ENCODE measurements at regions not wholly inside any gene's neighbourhood (a gene's known extent, or its start where the extent isn't known, plus 50 kb on each side); places are given as distances from the start of the nearest gene placed in this dataset.

- ChIA-PET CTCF (no interaction called here), POLR2A (ENCODE audit: unreplicated experiment) (no interaction called here)
- Histone ChIP-seq H3K4me3 (ENCODE audit: low read length) (no peak overlapping the region), H3K9me3 (ENCODE audit: low read length) (no peaks in the 10 kb centered on the region), H4K20me1 (ENCODE audit: low read length) (no peaks in the 10 kb centered on the region), H3K27ac (ENCODE audit: low read length) (no peak overlapping the region), H3K4me1 (ENCODE audit: insufficient read depth, low read length) (no peaks in the 10 kb centered on the region), H3K4me2 (ENCODE audit: low read length) (no peak overlapping the region), H3K36me3 (ENCODE audit: low read depth, low read length) (no peaks in the 10 kb centered on the region), H3K9me2 (replicated peaks; ENCODE audit: low read length) (no peaks in the 10 kb centered on the region), H3K79me2 (ENCODE audit: low read length) (no peaks in the 10 kb centered on the region), H3K27me3 (ENCODE audit: low read length) (no peaks in the 10 kb centered on the region), H3K9ac (ENCODE audit: low read length) (no peak overlapping the region), H3F3A (ENCODE audit: low read length, unreplicated experiment) (no peaks in the 10 kb centered on the region), H2AFZ (ENCODE audit: low read length) (no peak overlapping the region)
- no peak for TF ChIP-seq EZH2 (IDR thresholded peaks at IDR 0.05; ENCODE audit: low read length, unreplicated experiment)
- DNase-seq = no peak
- BruUV-seq (replicated peaks) = no TSS peak
- no peak for ATAC-seq
- intact Hi-C loops (cut with micrococcal nuclease) = no loop called here
These were observed 120.0 kb upstream of the TBL1XR1 start for GRCh38 chr3:177317247-177317646.

GRCh38 chr3:177318559-177318958 is 121.3 kb upstream of the TBL1XR1 start:
- intact Hi-C loops (cut with micrococcal nuclease) = no loop called here
- H4K20me1 ChIP-seq (ENCODE audit: low read length) = no peaks in the 10 kb centered on the region
- BruUV-seq (replicated peaks) = no TSS peak

DNA sequence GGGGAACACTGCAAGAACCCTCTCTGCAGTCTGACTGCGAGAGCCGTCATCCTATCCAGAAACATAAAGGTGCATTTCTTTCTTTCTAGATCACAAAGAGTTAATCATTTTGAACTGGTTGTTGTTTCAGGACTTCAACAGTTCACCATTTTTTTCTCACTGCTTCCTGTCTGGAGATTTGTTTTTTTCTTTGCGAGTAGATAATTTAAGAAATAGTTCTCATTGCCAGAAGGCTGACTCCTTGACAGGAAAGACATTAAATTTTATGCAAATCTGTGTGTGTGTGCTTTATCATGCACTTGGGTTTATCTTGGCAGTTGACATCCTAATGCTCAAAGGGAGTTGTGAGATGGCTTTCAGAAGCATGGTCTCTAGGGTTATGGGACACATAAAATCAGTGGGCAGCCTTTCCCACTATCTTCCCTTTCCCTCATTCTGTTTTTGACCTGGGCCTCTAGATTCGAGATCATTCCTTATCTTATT is 123.5 kb upstream of the TBL1XR1 start:
- H3K4me2 ChIP-seq (ENCODE audit: low read length) = no peak overlapping the region
- no peak overlapping the region for H3K4me3 ChIP-seq (ENCODE audit: low read length)
- no peaks in the 10 kb centered on the region for H3K9me3 ChIP-seq (ENCODE audit: low read length)
- no peak for DNase-seq
- no TSS peak for BruUV-seq (replicated peaks)
- H3K4me1 ChIP-seq (ENCODE audit: insufficient read depth, low read length) = no peaks in the 10 kb centered on the region
- peak; percentile 43 for ATAC-seq
- intact Hi-C loops (cut with micrococcal nuclease) = no loop called here
- 0 out of 2 replicates have a peak overlapping the region, but pooled peaks have one; percentile 21 for H2AFZ ChIP-seq (ENCODE audit: low read length)
- H4K20me1 ChIP-seq (ENCODE audit: low read length) = no peaks in the 10 kb centered on the region
- H3K9ac ChIP-seq (ENCODE audit: low read length) = no peak overlapping the region
- H3K36me3 ChIP-seq (ENCODE audit: low read depth, low read length) = no peaks in the 10 kb centered on the region
- H3K27me3 ChIP-seq (ENCODE audit: low read length) = no peaks in the 10 kb centered on the region
- CTCF ChIA-PET = no interaction called here
- H3K79me2 ChIP-seq (ENCODE audit: low read length) = no peaks in the 10 kb centered on the region
- POLR2A ChIA-PET (ENCODE audit: unreplicated experiment) = interaction anchor here (0.6 kb wide), 1 partner anchor 37 kb away, joined by 3 read pairs; no protein-coding TSS in a partner anchor
- H3F3A ChIP-seq (ENCODE audit: low read length, unreplicated experiment) = no peaks in the 10 kb centered on the region
- H3K27ac ChIP-seq (ENCODE audit: low read length) = no peak overlapping the region
- TF ChIP-seq EZH2 (IDR thresholded peaks at IDR 0.05; ENCODE audit: low read length, unreplicated experiment) (no peak), EZH2phosphoT487 (IDR thresholded peaks at IDR 0.05; ENCODE audit: borderline replicate concordance, low read length) (no peak)
- TF ChIP-seq, protein P1, sequence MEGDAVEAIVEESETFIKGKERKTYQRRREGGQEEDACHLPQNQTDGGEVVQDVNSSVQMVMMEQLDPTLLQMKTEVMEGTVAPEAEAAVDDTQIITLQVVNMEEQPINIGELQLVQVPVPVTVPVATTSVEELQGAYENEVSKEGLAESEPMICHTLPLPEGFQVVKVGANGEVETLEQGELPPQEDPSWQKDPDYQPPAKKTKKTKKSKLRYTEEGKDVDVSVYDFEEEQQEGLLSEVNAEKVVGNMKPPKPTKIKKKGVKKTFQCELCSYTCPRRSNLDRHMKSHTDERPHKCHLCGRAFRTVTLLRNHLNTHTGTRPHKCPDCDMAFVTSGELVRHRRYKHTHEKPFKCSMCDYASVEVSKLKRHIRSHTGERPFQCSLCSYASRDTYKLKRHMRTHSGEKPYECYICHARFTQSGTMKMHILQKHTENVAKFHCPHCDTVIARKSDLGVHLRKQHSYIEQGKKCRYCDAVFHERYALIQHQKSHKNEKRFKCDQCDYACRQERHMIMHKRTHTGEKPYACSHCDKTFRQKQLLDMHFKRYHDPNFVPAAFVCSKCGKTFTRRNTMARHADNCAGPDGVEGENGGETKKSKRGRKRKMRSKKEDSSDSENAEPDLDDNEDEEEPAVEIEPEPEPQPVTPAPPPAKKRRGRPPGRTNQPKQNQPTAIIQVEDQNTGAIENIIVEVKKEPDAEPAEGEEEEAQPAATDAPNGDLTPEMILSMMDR (conservative IDR thresholded peaks at IDR 0.05; ENCODE audit: low read depth, low read length) = no peak
- H3K9me2 ChIP-seq (replicated peaks; ENCODE audit: low read length) = no peaks in the 10 kb centered on the region

More at GRCh38 chr3:177318559-177318958, 121.3 kb upstream of the TBL1XR1 start:
- no peaks in the 10 kb centered on the region for H3K27me3 ChIP-seq (ENCODE audit: low read length)
- ATAC-seq = no peak
- H3K27ac ChIP-seq (ENCODE audit: low read length) = no peak overlapping the region
- H3K4me3 ChIP-seq (ENCODE audit: low read length) = no peak overlapping the region
- no peak for TF ChIP-seq EZH2phosphoT487 (IDR thresholded peaks at IDR 0.05; ENCODE audit: borderline replicate concordance, low read length)
- TF ChIP-seq, protein P1 (conservative IDR thresholded peaks at IDR 0.05; ENCODE audit: low read depth, low read length) = no peak
- TF ChIP-seq EZH2 (IDR thresholded peaks at IDR 0.05; ENCODE audit: low read length, unreplicated experiment) = no peak
- CTCF ChIA-PET = no interaction called here
- POLR2A ChIA-PET (ENCODE audit: unreplicated experiment) = no interaction called here
- H3K9me2 ChIP-seq (replicated peaks; ENCODE audit: low read length) = no peaks in the 10 kb centered on the region
- H3K79me2 ChIP-seq (ENCODE audit: low read length) = no peaks in the 10 kb centered on the region
- H3K4me1 ChIP-seq (ENCODE audit: insufficient read depth, low read length) = no peaks in the 10 kb centered on the region
- H3F3A ChIP-seq (ENCODE audit: low read length, unreplicated experiment) = no peaks in the 10 kb centered on the region
- DNase-seq = no peak
- no peak overlapping the region for H3K4me2 ChIP-seq (ENCODE audit: low read length)
- no peaks in the 10 kb centered on the region for H3K36me3 ChIP-seq (ENCODE audit: low read depth, low read length)
- no peak overlapping the region for H2AFZ ChIP-seq (ENCODE audit: low read length)
- H3K9ac ChIP-seq (ENCODE audit: low read length) = no peak overlapping the region
- no peaks in the 10 kb centered on the region for H3K9me3 ChIP-seq (ENCODE audit: low read length)

All from PC-3 (cell line).